AG09309 (cell line): ENCODE measurements at regions not wholly inside any gene's neighbourhood (a gene's known extent, or its start where the extent isn't known, plus 50 kb on each side); places are given as distances from the start of the nearest gene placed in this dataset.

ENCODE experiments used
- DNase-seq: peaks from one replicate; pipeline ENCODE4 v3.0.0-alpha.2; 2010; ENCODE audit warnings: low read depth
- H3K4me3 ChIP-seq: 2 replicates; pipeline ENCODE4 v1.5.1; 2011; ENCODE audit warnings: mild to moderate bottlenecking, low read depth, low read length, moderate library complexity; ENCODE audit not compliant: control insufficient read depth
- CTCF ChIP-seq: IDR thresholded peaks from 2 replicates; pipeline ENCODE4 v1.5.1; 2011; ENCODE audit warnings: mild to moderate bottlenecking, low read depth, low read length, inconsistent platforms; ENCODE audit not compliant: insufficient read depth, control insufficient read depth; ENCODE audit errors: missing control alignments

DNA sequence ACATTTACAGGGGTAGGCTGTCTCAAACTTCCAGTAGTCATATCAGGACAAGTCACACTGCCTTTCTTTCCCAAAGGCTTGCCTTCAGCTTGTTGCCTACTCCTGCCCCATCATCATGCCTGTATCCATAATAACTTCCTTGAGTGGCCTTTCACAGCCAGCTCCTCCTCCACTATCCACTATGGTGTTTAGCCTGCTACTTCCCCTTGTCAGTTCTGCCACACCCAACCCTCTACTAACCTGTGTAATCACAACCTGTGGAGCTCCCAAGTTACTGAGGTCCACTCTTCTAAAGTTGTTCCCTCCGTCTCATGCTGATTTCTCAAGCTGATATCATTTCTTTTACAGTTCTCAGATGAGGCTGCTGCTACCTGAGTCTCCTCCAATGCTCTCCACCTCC is 159.9 kb downstream of the BMP4 start:
- TF ChIP-seq CTCF = no peak
- H3K4me3 ChIP-seq = no peak overlapping the region
- DNase-seq = no peak

- DNase-seq = no peak
- no peak for TF ChIP-seq CTCF
- no peak overlapping the region for H3K4me3 ChIP-seq
Observed at GRCh38 chr14:53793790-53794505, 162.7 kb downstream of the BMP4 start.

GRCh38 chr14:53792909-53793308 is 163.7 kb downstream of the BMP4 start:
- peak; percentile 10 for TF ChIP-seq CTCF

GRCh38 chr14:53790731-53791500 is 165.7 kb downstream of the BMP4 start:
- no peak overlapping the region for H3K4me3 ChIP-seq
- no peak for TF ChIP-seq CTCF
- no peak for DNase-seq

More at GRCh38 chr14:53792909-53793308, 163.7 kb downstream of the BMP4 start:
- DNase-seq = no peak
- H3K4me3 ChIP-seq = no peak overlapping the region

GRCh38 chr14:53788566-53788965 is 168.1 kb downstream of the BMP4 start:
- DNase-seq = no peak
- H3K4me3 ChIP-seq = no peak overlapping the region
- TF ChIP-seq CTCF = no peak

- H3K4me3 ChIP-seq = no peak overlapping the region
- no peak for DNase-seq
- TF ChIP-seq CTCF = no peak
Observed at GRCh38 chr14:53786045-53786444, 170.6 kb downstream of the BMP4 start.
